ENCODE measurements at regions not wholly inside any gene's neighbourhood (a gene's known extent, or its start where the extent isn't known, plus 50 kb on each side); places are given as distances from the start of the nearest gene placed in this dataset.

GRCh38 chr10:121078036-121078435 is 226.9 kb downstream of the WDR11 start:
- no peak for TF ChIP-seq CTCF (IDR thresholded peaks at IDR 0.05; ENCODE audit: low read depth, low read length, missing control alignments)
- H3K4me3 ChIP-seq (ENCODE audit: low read depth, low read length) = no peak overlapping the region
- no peak for DNase-seq (ENCODE audit: low read depth)

- no peak for TF ChIP-seq CTCF (IDR thresholded peaks at IDR 0.05; ENCODE audit: low read depth, low read length, missing control alignments)
- no peak for DNase-seq (ENCODE audit: low read depth)
- H3K4me3 ChIP-seq (ENCODE audit: low read depth, low read length) = no peak overlapping the region
These were observed 227.5 kb downstream of the WDR11 start for GRCh38 chr10:121078672-121079102.

GRCh38 chr10:121079226-121079625 is 228.1 kb downstream of the WDR11 start:
- no peak for TF ChIP-seq CTCF (IDR thresholded peaks at IDR 0.05; ENCODE audit: low read depth, low read length, missing control alignments)
- DNase-seq (ENCODE audit: low read depth) = no peak
- H3K4me3 ChIP-seq (ENCODE audit: low read depth, low read length) = no peak overlapping the region

GRCh38 chr10:121080281-121080891 is 229.2 kb downstream of the WDR11 start:
- no peak for TF ChIP-seq CTCF (IDR thresholded peaks at IDR 0.05; ENCODE audit: low read depth, low read length, missing control alignments)
- DNase-seq (ENCODE audit: low read depth) = no peak
- H3K4me3 ChIP-seq (ENCODE audit: low read depth, low read length) = no peak overlapping the region

- no peak for DNase-seq (ENCODE audit: low read depth)
- no peak for TF ChIP-seq CTCF (IDR thresholded peaks at IDR 0.05; ENCODE audit: low read depth, low read length, missing control alignments)
- H3K4me3 ChIP-seq (ENCODE audit: low read depth, low read length) = no peak overlapping the region
These were observed 230.1 kb downstream of the WDR11 start for GRCh38 chr10:121081306-121081705.

DNA sequence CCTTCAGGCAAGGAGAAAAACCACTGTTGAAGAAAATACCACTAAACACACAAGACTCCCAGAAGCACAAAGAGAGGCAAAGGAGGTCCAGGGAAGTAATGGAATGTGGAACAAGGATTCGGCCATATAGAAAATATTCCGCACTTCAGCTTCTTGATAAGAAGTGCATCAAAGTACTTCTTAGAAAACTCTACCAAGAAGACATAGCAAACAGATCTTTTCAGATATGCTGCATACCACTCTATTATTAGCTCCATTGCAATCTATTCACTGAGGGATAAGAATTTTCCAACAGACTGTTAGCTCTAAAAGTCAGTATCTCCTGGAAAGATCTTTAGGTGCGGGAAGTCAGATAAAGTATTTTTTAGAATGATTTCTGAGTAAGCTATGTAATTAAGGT is 231.8 kb downstream of the WDR11 start:
- no peak for DNase-seq (ENCODE audit: low read depth)
- TF ChIP-seq CTCF (IDR thresholded peaks at IDR 0.05; ENCODE audit: low read depth, low read length, missing control alignments) = no peak

DNA sequence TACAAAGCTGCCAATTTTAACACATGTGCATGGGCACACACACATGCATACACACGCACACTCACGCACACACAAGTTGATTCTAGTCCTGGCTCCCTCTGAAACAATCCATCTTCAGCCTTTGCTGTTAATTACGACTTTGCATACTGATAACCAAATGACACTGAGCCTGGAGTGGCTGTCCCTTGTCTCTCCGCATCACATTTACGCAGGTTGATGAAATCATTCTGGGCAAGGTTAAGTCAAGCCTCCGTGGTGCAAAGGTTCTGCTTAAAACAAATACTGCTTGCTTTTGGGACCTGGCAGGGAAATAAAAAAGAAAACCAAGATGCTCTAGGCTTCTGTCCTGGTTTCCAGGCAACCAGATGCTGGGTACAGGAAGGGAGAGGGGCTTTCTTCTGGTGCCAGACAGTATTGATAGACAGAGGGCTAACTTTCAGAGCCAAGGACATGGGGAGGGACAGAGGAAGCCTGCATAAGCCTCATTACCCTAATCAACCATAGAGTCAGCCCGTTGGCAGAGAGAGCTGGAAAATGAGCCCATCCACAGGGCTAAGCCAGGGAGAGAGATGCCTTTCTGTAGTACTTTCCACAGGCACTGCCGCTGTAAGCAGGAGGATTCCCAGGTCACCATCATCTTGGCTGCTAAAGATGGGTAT is 233.0 kb downstream of the WDR11 start:
- TF ChIP-seq CTCF (IDR thresholded peaks at IDR 0.05; ENCODE audit: low read depth, low read length, missing control alignments) = no peak
- H3K4me3 ChIP-seq (ENCODE audit: low read depth, low read length) = no peak overlapping the region
- DNase-seq (ENCODE audit: low read depth) = no peak

More for the DNA sequence above, 231.8 kb downstream of the WDR11 start:
- H3K4me3 ChIP-seq (ENCODE audit: low read depth, low read length) = no peak overlapping the region
